Fibroblast of skin of abdomen (primary cell): ENCODE measurements at regions not wholly inside any gene's neighbourhood (a gene's known extent, or its start where the extent isn't known, plus 50 kb on each side); places are given as distances from the start of the nearest gene placed in this dataset.
"Not testable (repeated sequence)": the region's sequence is repeated elsewhere in the genome, so short reads cannot be mapped to it uniquely, and the experiment has no call there.

Experiments
- DNase-seq: peaks from one replicate; pipeline ENCODE4 v3.0.0-alpha.2; 2013

DNA sequence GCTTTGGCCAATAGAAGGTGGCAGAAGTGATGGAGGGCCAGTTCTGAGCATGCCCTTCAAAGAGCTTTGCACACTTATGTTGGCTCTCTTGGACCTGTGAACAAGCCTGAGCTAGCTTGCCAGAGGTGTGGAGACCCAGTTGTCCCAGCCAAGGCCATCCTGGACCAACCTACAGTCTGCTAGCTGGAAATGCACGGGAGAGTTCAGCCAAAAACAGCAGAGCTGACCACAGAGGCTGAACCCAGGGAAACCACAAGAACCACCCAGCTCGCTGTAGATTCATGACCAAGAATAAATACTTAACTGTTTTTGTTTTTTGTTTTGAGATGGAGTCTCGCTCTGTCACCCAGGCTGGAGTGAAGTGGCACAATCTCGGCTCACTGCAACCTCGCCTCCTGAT is 65.4 kb upstream of the HAND1 start:
- no peak for DNase-seq

DNA sequence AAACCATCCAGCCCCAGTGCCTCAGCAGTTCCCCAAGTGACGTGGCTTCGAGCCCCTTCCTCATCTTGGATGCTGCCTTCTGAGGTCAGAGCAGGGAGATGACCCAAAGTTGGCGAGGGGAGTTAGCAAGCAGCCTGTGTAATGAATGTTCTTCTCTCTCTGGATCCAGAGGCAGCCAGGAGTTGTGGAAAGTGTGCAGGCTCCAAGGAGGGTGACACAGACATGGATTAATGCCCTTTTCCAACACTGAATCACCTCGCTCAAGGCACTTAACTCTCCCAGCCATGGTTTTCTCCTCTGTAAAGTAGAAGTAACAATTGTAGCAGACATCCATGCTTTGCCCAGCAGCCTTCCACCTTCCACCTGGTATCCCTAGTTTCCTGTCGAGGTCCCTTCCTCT is 64.6 kb upstream of the HAND1 start:
- DNase-seq: no peak

DNA sequence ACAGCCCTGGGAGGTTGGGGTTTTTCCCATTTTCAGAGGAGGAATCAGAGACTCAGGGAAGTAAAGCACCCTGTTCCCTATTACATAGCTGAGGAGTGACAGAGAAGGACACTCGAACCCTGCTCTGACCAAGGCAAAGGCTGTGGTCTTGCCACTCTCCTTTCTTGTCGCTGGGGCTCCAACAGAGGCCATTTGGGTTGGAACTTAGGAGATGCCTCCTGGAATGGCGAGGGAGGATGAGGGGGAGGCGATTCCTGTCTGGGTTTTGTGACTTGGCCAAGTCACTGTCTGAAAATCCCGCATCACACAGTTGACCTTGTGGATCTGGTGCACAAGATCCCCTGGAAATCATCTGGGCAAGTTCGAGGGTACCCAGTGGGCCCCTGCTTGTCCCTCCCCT is 64.0 kb upstream of the HAND1 start:
- DNase-seq: no peak

DNA sequence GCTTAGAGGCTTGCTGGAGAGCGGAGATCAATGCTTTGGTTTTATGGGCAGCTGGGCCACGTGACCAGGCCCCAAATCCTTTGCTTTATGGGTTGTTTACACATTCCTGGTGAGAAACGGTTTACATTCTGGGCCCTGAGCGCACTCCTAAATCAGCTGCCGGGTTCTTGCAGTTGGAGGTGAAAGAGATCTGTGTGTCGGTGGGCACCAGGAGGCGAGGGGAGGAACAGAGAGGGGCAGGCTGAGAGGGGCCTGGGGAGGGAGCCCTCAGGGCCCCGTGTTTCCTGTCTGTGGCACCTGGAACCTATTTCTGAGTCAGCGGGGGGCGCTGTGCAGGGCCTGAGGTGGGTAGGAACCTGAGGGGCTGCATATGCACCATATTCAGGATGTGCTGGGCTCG is 63.5 kb upstream of the HAND1 start:
- no peak for DNase-seq

DNA sequence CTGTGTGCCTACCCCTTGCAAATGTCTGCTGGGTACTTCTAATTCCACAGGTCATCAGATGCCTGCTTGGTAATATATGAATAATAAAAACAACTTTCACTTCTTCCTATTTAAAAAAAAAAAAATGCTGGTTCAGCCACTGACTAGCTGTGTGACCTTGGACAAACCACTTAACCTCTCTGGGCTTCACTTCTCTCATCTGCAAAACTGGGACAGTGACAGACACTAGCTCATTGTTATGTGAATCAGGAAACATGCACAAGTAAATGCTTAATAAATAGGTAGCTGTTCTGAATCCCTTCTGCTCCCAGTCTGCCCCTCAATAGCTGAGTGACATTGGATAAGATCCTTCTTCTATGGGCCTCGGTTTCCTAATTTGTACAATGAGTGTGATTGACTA is 62.6 kb upstream of the HAND1 start:
- DNase-seq: no peak

DNA sequence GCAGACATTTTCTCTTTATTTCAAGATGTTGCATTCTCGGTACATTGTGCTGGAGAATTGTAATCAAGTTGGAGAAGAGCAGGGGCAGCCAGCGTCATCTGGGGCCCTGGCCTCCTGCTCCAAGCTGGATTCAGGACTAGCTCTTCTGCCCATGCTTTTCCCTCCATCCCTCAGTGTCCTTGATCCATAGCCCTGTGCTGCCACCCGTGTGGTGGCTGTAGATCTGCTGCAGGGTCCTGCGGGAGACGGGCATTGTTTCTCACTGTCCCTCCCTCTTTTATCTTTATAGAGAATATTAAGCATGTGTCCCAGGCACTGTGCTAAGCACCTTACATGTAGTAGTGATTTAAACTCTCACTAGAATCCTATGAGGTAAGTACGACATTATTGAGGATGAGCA is 60.5 kb upstream of the HAND1 start:
- DNase-seq: no peak

DNA sequence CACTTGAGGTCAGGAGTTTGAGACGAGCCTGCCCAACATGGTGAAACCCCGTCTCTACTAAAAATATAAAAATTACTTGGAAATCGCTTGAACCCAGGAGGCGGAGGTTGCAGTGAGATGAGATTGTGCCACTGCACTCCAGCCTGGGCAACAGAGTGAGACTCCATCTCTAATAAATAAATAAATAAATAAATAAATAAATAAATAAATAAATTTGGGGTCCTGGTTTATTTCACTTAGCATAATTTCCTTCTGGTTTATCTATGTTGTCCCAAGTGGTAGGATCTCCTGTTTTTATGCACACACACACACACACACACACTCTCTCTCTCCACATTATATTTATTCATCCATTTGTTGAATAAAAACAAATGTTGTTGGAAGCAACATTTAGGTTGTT is 58.4 kb upstream of the HAND1 start:
- DNase-seq: not testable (repeated sequence)

DNA sequence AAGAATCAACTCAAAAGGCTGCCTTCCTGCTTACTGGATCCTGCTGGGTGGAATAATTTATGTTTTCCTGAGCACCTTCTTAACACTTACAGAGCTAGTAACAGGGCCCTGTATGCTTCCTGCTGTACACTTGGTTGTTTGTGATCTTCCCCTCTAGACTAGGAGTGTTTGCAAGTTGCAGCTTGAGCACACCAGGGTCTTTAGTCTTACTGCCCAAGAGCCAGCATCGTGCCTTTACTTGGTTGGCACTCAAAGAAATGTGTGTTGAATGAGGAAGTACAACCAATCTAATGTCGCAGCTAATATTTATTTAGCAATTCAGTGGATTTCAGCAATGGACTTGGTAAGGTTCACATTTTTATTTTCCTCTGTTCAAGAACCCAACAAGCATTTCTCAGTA is 57.5 kb upstream of the HAND1 start:
- no peak for DNase-seq

DNA sequence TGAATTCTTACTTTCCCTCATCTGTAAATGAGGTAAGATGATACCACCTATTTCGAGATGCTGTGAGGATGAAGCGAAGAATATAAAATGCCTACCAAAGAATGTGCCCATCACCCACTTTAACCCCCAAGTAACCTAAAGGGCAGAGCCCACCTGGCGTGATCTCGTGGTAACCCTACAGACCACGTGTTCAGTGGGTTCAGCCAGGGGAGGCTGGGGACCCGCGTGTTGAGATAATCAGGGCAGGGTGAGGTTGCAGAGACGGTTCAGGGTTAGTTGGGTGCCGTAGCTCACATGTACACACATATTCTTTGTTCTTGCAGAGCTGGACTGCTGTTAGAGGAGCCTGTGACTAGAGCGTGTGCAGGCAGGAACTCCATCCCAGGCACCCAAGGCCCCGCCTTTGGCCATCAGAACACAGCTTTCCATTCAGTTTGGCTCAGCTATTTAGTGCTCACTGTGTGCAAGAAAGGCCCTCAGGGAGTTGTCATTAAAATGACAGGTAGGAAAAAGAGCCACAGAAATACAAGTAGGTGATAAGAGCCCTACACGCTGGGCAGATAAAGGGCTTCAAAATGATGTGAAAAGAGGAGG is 56.5 kb upstream of the HAND1 start:
- DNase-seq: no peak

DNA sequence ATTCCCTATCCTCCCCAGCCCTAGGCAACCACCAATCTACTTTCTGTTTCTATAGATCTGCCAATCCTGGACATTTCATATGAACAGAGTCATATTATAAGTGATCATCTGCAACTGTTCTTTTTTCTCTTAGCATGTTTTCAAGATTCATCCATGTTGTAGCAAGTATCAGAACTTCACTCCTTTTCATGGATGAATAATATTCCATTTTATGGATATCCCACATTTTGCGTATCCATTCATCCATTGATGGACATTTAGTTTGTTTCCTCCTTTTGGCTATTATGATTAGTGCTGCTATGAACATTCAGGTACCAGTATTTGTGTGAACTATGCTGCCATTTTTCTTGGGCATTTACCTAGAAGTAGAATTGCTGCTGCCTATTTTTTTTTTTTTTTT is 51.3 kb upstream of the HAND1 start:
- no peak for DNase-seq

DNA sequence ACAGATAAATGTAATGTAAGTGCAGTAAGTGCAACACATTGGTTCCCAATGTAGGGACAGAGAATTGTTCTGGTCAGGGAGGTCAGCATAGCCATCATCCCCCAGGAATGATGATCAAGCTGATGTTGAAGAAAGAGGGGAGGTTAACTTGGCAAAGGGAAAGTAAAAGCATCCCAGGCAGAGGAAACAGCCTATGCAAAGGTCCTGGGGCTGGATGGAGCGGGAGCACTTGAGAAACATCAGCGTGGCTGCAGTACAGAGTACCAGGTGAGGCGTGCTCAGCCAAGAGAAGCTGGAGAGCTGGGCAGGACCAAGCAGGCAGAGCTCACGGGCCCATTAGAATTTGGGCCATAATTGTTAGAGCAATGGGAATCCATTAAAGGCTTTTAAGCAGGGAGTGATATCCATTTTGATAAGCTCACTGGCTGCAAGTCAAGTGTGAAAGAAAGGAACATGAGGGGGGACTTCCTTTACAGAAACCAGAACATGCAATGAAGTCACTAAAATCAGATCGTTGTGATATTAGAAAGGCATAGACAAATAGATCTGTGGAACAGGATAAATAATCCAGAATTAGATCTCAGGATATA is 50.1 kb upstream of the HAND1 start:
- DNase-seq: no peak
